Esophagus squamous epithelium (tissue), 5 donors: ENCODE measurements at regions not wholly inside any gene's neighbourhood (a gene's known extent, or its start where the extent isn't known, plus 50 kb on each side); places are given as distances from the start of the nearest gene placed in this dataset.

ENCODE experiments used
- DNase-seq: peaks from one replicate; lab custom pipeline; 2025; lab: John Stamatoyannopoulos, UW
- H3K27ac ChIP-seq, 4 donors: fragments of 200-600 bp; sonication (generic); one replicate each; pipeline ENCODE4 v1.5.1; 2016 to 2019; ENCODE audit warnings: mild to moderate bottlenecking in 1 of 4
- H3K27me3 ChIP-seq, 4 donors: fragments of 200-600 bp; sonication (generic); 1 replicate in 3 of 4; 2 replicates in 1 of 4; pipeline versions ENCODE4 v1.5.1 to v1.6.0; 2017 to 2021; ENCODE audit warnings: antibody characterized with exemption in 1 of 4
- H3K36me3 ChIP-seq, 3 donors: fragments of 200-600 bp; sonication (generic); one replicate each; pipeline ENCODE4 v1.5.1; 2016 to 2019
- H3K4me1 ChIP-seq, 3 donors: fragments of 200-600 bp; sonication (generic); one replicate each; pipeline ENCODE4 v1.5.1; 2017 to 2019
- H3K4me3 ChIP-seq, 4 donors: fragments of 200-600 bp; sonication (generic); 1 replicate in 3 of 4; 2 replicates in 1 of 4; pipeline ENCODE4 v1.5.1; 2016 to 2019; ENCODE audit warnings: mild to moderate bottlenecking in 2 of 4, moderate library complexity in 1 of 4
- H3K9me3 ChIP-seq, 3 donors: fragments of 200-600 bp; sonication (generic); one replicate each; pipeline ENCODE4 v1.5.1; 2016 to 2019
- POLR2A ChIP-seq, 4 donors: fragments of 450-650 bp; IDR thresholded peaks; one replicate each; pipeline ENCODE4 v1.6.1; 2017; ENCODE audit warnings: antibody characterized with exemption in 4 of 4, mild to moderate bottlenecking in 4 of 4, moderate library complexity in 3 of 4
- WGBS, 2 donors: methylation state at CpG; one replicate each; pipeline ENCODE4 v1.1.5; 2018; 5-methylcytosine and 5-hydroxymethylcytosine counted together
- intact Hi-C: fragments of 100-400 bp; cut with DNase I; formaldehyde crosslinking; loops from one replicate; pipeline ENCODE4 v1.15.0; 2022
- TF ChIP-seq, protein P1 (sequence below), 6 experiments: fragments of 450-650 bp in 4 of 6; fragments of 200-600 bp in 2 of 6; sonication (generic) in 2 of 6; IDR thresholded peaks; one replicate each; pipeline ENCODE4 v1.5.1; 2016 to 2019; ENCODE audit warnings: antibody characterized with exemption in 6 of 6, mild to moderate bottlenecking in 4 of 6, moderate library complexity in 4 of 6
- donor health status: DM: yes; HTN: yes; CAD: no.

- no peak for TF ChIP-seq POLR2A (IDR thresholded peaks at IDR 0.05)
- TF ChIP-seq, protein P1, sequence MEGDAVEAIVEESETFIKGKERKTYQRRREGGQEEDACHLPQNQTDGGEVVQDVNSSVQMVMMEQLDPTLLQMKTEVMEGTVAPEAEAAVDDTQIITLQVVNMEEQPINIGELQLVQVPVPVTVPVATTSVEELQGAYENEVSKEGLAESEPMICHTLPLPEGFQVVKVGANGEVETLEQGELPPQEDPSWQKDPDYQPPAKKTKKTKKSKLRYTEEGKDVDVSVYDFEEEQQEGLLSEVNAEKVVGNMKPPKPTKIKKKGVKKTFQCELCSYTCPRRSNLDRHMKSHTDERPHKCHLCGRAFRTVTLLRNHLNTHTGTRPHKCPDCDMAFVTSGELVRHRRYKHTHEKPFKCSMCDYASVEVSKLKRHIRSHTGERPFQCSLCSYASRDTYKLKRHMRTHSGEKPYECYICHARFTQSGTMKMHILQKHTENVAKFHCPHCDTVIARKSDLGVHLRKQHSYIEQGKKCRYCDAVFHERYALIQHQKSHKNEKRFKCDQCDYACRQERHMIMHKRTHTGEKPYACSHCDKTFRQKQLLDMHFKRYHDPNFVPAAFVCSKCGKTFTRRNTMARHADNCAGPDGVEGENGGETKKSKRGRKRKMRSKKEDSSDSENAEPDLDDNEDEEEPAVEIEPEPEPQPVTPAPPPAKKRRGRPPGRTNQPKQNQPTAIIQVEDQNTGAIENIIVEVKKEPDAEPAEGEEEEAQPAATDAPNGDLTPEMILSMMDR (IDR thresholded peaks at IDR 0.05), result no peak
- H3K27ac ChIP-seq, result no peak overlapping the region
Measured at GRCh38 chr12:116646901-116647300, 87.7 kb downstream of the MAP1LC3B2 start.

DNA sequence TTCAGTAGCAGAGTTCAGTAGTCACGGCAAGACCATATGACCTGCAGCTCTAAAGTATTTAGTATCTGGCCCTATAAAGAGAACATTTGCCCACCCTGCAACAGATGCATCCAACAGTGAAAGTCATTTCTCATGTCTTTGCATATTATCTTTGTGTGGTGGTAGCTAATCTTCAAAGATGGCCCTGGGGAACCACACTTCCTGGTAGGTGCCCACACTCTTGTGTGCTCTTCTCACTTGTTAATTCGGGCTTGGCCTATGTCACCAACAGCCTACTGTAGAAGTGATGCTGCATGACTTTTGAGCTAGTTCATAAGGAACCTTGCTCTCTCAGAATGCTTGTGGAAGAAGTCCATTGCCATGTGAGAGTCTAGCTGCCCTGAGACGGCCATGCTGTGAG lies 85.6 kb downstream of the MAP1LC3B2 start:
- no peak overlapping the region for H3K27ac ChIP-seq
- no peaks in the 10 kb centered on the region for H3K36me3 ChIP-seq
- 87 to 92% methylated on average over 2 to 3 of the region's 3 CpGs for WGBS, 2 donors
- H3K4me3 ChIP-seq, result no peak overlapping the region
- TF ChIP-seq, protein P1 (IDR thresholded peaks at IDR 0.05), result no peak
- TF ChIP-seq POLR2A (IDR thresholded peaks at IDR 0.05), result no peak
- no peaks in the 10 kb centered on the region for H3K4me1 ChIP-seq
- H3K9me3 ChIP-seq, result no peaks in the 10 kb centered on the region
- no peak for DNase-seq
- intact Hi-C loops, result no loop called here
- peaks cover 0 to 4% (median 0%) of the 10 kb centered on the region in 4 donors for H3K27me3 ChIP-seq

More at GRCh38 chr12:116646901-116647300, 87.7 kb downstream of the MAP1LC3B2 start:
- intact Hi-C loops, result no loop called here
- Histone ChIP-seq H3K36me3 (no peaks in the 10 kb centered on the region), H3K9me3 (no peaks in the 10 kb centered on the region), H3K27me3 (peaks cover 0 to 4% (median 0%) of the 10 kb centered on the region in 4 donors), H3K4me1 (no peaks in the 10 kb centered on the region), H3K4me3 (no peak overlapping the region)
- no peak for DNase-seq

GRCh38 chr12:116642683-116643082 lies 83.5 kb downstream of the MAP1LC3B2 start:
- H3K4me1 ChIP-seq, result no peaks in the 10 kb centered on the region
- DNase-seq, result no peak
- WGBS, 2 donors, result 61 to 66% methylated on average over 2 of the region's 2 CpGs
- peaks cover 0 to 4% (median 0%) of the 10 kb centered on the region in 4 donors for H3K27me3 ChIP-seq
- no peaks in the 10 kb centered on the region for H3K9me3 ChIP-seq
- TF ChIP-seq, protein P1 (IDR thresholded peaks at IDR 0.05), result no peak
- TF ChIP-seq POLR2A (IDR thresholded peaks at IDR 0.05), result no peak
- no peaks in the 10 kb centered on the region for H3K36me3 ChIP-seq
- no peak overlapping the region for H3K4me3 ChIP-seq
- no peak overlapping the region for H3K27ac ChIP-seq
- intact Hi-C loops, result no loop called here

- DNase-seq, result no peak
- H3K4me3 ChIP-seq, result no peak overlapping the region
- H3K9me3 ChIP-seq, result no peaks in the 10 kb centered on the region
- peaks cover 0 to 4% (median 0%) of the 10 kb centered on the region in 4 donors for H3K27me3 ChIP-seq
- H3K4me1 ChIP-seq, result no peaks in the 10 kb centered on the region
- intact Hi-C loops, result no loop called here
- no peak overlapping the region for H3K27ac ChIP-seq
- WGBS, 2 donors, result 51 to 71% methylated on average over 4 of the region's 4 CpGs
- no peaks in the 10 kb centered on the region for H3K36me3 ChIP-seq
- TF ChIP-seq, protein P1 (IDR thresholded peaks at IDR 0.05), result no peak
- TF ChIP-seq POLR2A (IDR thresholded peaks at IDR 0.05), result no peak
Measured at GRCh38 chr12:116642106-116642505, 82.9 kb downstream of the MAP1LC3B2 start.

DNA sequence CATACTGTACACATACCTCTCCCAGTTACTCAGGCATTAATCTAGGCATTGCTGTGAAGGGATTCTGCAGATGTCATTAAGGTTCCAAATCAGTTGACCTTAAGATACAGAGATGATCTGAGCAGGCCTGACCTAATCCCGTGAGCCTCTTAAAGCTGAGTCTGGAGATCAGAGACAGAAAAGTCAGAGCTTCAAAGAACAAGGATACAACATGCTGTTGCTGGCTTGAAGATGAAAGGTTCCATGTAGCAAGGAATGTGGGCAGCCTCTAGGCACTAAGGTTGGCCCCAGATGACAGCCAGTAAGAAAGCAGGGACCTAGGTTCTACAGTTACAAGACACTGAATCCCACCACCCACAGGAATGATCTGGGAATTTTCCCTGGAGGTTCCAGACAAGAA lies 81.1 kb downstream of the MAP1LC3B2 start:
- DNase-seq, result no peak
- no peak overlapping the region for H3K27ac ChIP-seq
- no peaks in the 10 kb centered on the region for H3K4me1 ChIP-seq
- no peaks in the 10 kb centered on the region for H3K9me3 ChIP-seq
- no peaks in the 10 kb centered on the region for H3K27me3 ChIP-seq
- TF ChIP-seq, protein P1 (IDR thresholded peaks at IDR 0.05), result no peak
- TF ChIP-seq POLR2A (IDR thresholded peaks at IDR 0.05), result no peak
- H3K4me3 ChIP-seq, result no peak overlapping the region
- intact Hi-C loops, result no loop called here
- H3K36me3 ChIP-seq, result no peaks in the 10 kb centered on the region
- WGBS, 2 donors, result 64 to 65% methylated on average over 1 of the region's 1 CpG
